Neural cell (in vitro differentiated cells): ENCODE measurements at regions not wholly inside any gene's neighbourhood (a gene's known extent, or its start where the extent isn't known, plus 50 kb on each side); places are given as distances from the start of the nearest gene placed in this dataset.

Experiments used
- H2AFZ ChIP-seq: fragments of 200-600, 300-800 bp; sonication (generic), shearing (Covaris generic); 2 replicates; pipeline ENCODE4 v1.6.0; 2014; ENCODE audit warnings: low read depth, mild to moderate bottlenecking, antibody characterized with exemption, low read length, moderate library complexity
- H3F3A ChIP-seq: fragments of 200-600 bp; shearing (Covaris generic); 2 replicates; pipeline ENCODE4 v1.6.1; 2016; ENCODE audit warnings: mild to moderate bottlenecking, moderate library complexity, mixed read lengths, antibody characterized with exemption, low read length; ENCODE audit not compliant: insufficient read depth, poor library complexity, severe bottlenecking
- H3K27ac ChIP-seq: fragments of 200-600, 300-800 bp; sonication (generic), shearing (Covaris generic); 2 replicates; pipeline ENCODE4 v1.5.1; 2014; ENCODE audit warnings: mild to moderate bottlenecking, low read length, moderate library complexity
- H3K27me3 ChIP-seq: fragments of 300-800, 200-600 bp; sonication (generic), shearing (Covaris generic); 2 replicates; pipeline ENCODE4 v1.6.0; 2014; ENCODE audit warnings: mild to moderate bottlenecking, low read depth, low read length, moderate library complexity; ENCODE audit not compliant: insufficient read depth
- H3K36me3 ChIP-seq: fragments of 300-800, 200-600 bp; sonication (generic), shearing (Covaris generic); 2 replicates; pipeline ENCODE4 v1.5.1; 2014; ENCODE audit warnings: mild to moderate bottlenecking, antibody characterized with exemption, low read length, moderate library complexity; ENCODE audit not compliant: insufficient read depth
- H3K4me2 ChIP-seq: fragments of 300-800, 200-600 bp; sonication (generic), shearing (Covaris generic); 2 replicates; pipeline ENCODE4 v1.6.0; 2014; ENCODE audit warnings: mild to moderate bottlenecking, low read length
- H3K4me3 ChIP-seq: fragments of 300-800, 200-600 bp; sonication (generic), shearing (Covaris generic); 2 replicates; pipeline ENCODE4 v1.5.1; 2014; ENCODE audit warnings: mild to moderate bottlenecking, low read length, moderate library complexity
- H3K79me2 ChIP-seq: fragments of 200-600 bp; shearing (Covaris generic); replicated peaks from 2 replicates; pipeline ENCODE4 v1.6.0; 2014; ENCODE audit warnings: mild to moderate bottlenecking, low read length, moderate library complexity; ENCODE audit not compliant: insufficient read depth
- H3K9ac ChIP-seq: fragments of 300-800, 200-600 bp; sonication (generic), shearing (Covaris generic); 2 replicates; pipeline ENCODE4 v1.6.1; 2016; ENCODE audit warnings: mild to moderate bottlenecking, low read length, mixed read lengths
- H3K9me2 ChIP-seq: fragments of 200-600 bp; shearing (Covaris generic); 2 replicates; pipeline ENCODE4 v1.6.1; 2016; ENCODE audit warnings: mild to moderate bottlenecking, low read length, mixed read lengths; ENCODE audit not compliant: insufficient read depth
- H3K9me3 ChIP-seq: fragments of 200-600, 300-800 bp; sonication (generic), shearing (Covaris generic); 2 replicates; pipeline ENCODE4 v1.6.1; 2016; ENCODE audit warnings: mild to moderate bottlenecking, mixed run types, low read length, moderate library complexity, mixed read lengths
- H4K20me1 ChIP-seq: fragments of 200-600 bp; shearing (Covaris generic); 2 replicates; pipeline ENCODE4 v1.6.1; 2016; ENCODE audit warnings: mild to moderate bottlenecking, mixed run types; ENCODE audit not compliant: insufficient read depth
- CTCF ChIP-seq: fragments of 450-650 bp; IDR thresholded peaks from 2 replicates; pipeline ENCODE4 v1.5.1; 2014; ENCODE audit warnings: antibody characterized with exemption, mild to moderate bottlenecking, moderate library complexity; ENCODE audit not compliant: poor library complexity, severe bottlenecking
- EP300 ChIP-seq: fragments of 450-650 bp; conservative IDR thresholded peaks from 2 replicates; pipeline ENCODE4 v1.6.1; 2014; ENCODE audit warnings: antibody characterized with exemption, mild to moderate bottlenecking, moderate library complexity; ENCODE audit not compliant: poor library complexity, severe bottlenecking
- EZH2 ChIP-seq: fragments of 200-600, 300-800 bp; shearing (Covaris generic), sonication (generic); IDR thresholded peaks from 2 replicates; pipeline ENCODE4 v1.6.1; 2014; ENCODE audit warnings: antibody characterized with exemption, low read length, borderline replicate concordance, mild to moderate bottlenecking; ENCODE audit not compliant: insufficient read depth, poor library complexity, severe bottlenecking
- MXI1 ChIP-seq: fragments of 450-650 bp; conservative IDR thresholded peaks from 2 replicates; pipeline ENCODE4 v1.6.1; 2014; ENCODE audit warnings: antibody characterized with exemption, mild to moderate bottlenecking; ENCODE audit not compliant: poor library complexity, severe bottlenecking
- POLR2AphosphoS5 ChIP-seq: IDR thresholded peaks from 2 replicates; pipeline ENCODE4 v1.6.1; 2012
- RAD21 ChIP-seq: fragments of 450-650 bp; conservative IDR thresholded peaks from 2 replicates; pipeline ENCODE4 v1.6.1; 2014; ENCODE audit warnings: antibody characterized with exemption, mild to moderate bottlenecking, moderate library complexity
- REST ChIP-seq: IDR thresholded peaks from 2 replicates; pipeline ENCODE4 v1.6.1; 2012; ENCODE audit warnings: borderline replicate concordance
- SMC3 ChIP-seq: fragments of 450-650 bp; conservative IDR thresholded peaks from 2 replicates; pipeline ENCODE4 v1.6.1; 2014; ENCODE audit warnings: antibody characterized with exemption, mild to moderate bottlenecking, moderate library complexity; ENCODE audit not compliant: poor library complexity
- TAF1 ChIP-seq: IDR thresholded peaks from 2 replicates; pipeline ENCODE4 v1.6.1; 2012; ENCODE audit warnings: low read depth

DNA sequence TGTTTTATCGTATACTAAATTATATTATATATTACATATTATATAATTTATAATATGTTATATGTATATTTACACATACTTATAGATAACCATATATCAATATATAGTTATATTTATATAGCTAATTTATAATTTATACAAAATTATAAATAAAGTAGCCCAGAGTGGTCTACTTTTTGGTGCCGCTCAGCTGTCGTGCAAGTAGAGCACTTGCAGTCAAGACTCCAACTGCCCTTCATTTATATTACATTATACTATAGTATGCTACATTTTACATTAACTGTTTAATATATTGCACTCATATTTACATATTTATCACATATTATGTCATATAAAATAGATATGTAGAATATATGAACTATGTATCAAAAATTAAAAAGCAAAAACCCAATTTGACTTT lies 1124.7 kb upstream of the MIR17HG start:
- Histone ChIP-seq H3K9me3 (no peaks in the 10 kb centered on the region), H3K27me3 (no peaks in the 10 kb centered on the region), H4K20me1 (no peaks in the 10 kb centered on the region), H3K27ac (no peak overlapping the region), H3K9ac (no peak overlapping the region), H3K9me2 (no peaks in the 10 kb centered on the region), H3K79me2 (no peaks in the 10 kb centered on the region), H3F3A (no peaks in the 10 kb centered on the region), H3K4me3 (no peak overlapping the region), H2AFZ (no peak overlapping the region), H3K4me2 (no peak overlapping the region), H3K36me3 (no peaks in the 10 kb centered on the region)
- TF ChIP-seq POLR2AphosphoS5 (no peak), SMC3 (no peak), EZH2 (no peak), RAD21 (no peak), TAF1 (no peak), EP300 (no peak), CTCF (no peak), MXI1 (no peak)

DNA sequence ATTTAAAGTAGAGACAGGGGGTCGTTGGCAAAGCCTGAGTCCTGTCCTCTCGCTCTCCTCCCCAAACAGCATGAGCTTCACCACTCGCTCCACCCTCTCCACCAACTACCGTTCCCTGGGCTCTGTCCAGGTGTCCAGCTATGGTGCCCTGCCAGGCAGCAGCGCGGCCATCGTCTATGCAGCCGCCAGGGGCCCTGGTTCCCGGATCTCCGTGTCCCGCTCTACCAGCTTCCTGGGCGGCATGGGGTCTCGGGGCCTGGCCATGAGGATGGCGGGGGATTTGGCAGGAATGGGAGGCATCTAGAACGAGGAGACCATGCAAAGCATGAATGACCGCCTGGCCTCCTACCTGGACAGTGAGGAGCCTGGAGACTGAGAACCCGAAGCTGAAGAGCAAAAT lies 1117.2 kb upstream of the MIR17HG start:
- H3K4me3 ChIP-seq, result no peak overlapping the region
- H3K27ac ChIP-seq, result no peak overlapping the region
- no peak overlapping the region for H3K4me2 ChIP-seq
- H3K27me3 ChIP-seq, result no peaks in the 10 kb centered on the region
- H4K20me1 ChIP-seq, result no peaks in the 10 kb centered on the region
- H3K9me2 ChIP-seq, result no peaks in the 10 kb centered on the region
- no peaks in the 10 kb centered on the region for H3F3A ChIP-seq
- H3K79me2 ChIP-seq, result no peaks in the 10 kb centered on the region
- no peak overlapping the region for H3K9ac ChIP-seq
- H3K9me3 ChIP-seq, result no peaks in the 10 kb centered on the region
- no peaks in the 10 kb centered on the region for H3K36me3 ChIP-seq
- no peak overlapping the region for H2AFZ ChIP-seq
- TF ChIP-seq SMC3, result no peak
- no peak for TF ChIP-seq MXI1
- no peak for TF ChIP-seq EZH2
- TF ChIP-seq POLR2AphosphoS5, result no peak
- TF ChIP-seq EP300, result no peak
- TF ChIP-seq TAF1, result no peak
- TF ChIP-seq CTCF, result no peak
- no peak for TF ChIP-seq RAD21
- TF ChIP-seq REST, result no peak
